ENCODE measurements at regions not wholly inside any gene's neighbourhood (a gene's known extent, or its start where the extent isn't known, plus 50 kb on each side); places are given as distances from the start of the nearest gene placed in this dataset.
A peak's percentile ranks its signal among the peaks of the same experiment; 100 is the strongest.

DNA sequence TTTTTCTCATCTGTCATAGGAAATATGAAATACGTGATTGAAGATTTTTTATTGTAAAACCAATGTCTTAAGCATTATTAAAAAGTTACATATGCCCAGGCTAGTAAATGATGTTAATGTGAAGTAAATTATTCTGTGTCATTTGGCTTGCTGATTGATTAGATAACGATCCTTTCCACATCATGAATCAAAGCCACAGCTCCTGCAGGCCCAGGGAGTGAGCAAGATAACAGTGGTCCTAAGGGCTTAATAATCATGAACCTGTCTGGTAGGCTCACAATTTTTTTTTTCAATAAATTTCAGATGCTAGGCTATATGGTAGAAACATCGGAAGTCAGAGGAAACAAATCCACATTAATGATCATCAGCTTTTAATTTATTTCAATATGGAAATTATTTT is 269.0 kb upstream of the SLC10A2 start:
- DNase-seq (ENCODE audit: low spot score): no peak

DNA sequence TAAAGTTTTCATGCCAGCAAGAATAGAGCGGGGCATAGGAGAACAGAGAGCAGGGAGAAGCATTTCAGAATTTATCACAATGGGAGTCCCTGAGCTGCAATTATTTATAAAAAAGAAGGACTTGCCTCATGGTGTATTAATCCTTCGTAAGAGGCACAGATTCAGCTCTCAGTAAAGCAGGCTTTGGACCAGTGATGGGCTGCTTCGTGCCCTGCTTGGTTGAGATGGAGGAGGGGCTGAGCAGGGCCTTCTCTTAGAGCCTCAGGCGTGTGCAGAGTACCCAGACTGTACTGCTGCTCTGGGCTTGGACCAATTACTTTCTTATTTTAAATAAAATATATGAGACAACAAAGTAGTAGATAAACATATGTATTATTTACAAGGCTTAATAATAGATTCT is 265.7 kb upstream of the SLC10A2 start:
- DNase-seq (ENCODE audit: low spot score): no peak

GRCh38 chr13:103328899-103329298 is 262.7 kb upstream of the SLC10A2 start:
- DNase-seq (ENCODE audit: low spot score): peak; percentile 11

GRCh38 chr13:103326326-103326725 is 260.1 kb upstream of the SLC10A2 start:
- DNase-seq (ENCODE audit: low spot score): no peak

DNA sequence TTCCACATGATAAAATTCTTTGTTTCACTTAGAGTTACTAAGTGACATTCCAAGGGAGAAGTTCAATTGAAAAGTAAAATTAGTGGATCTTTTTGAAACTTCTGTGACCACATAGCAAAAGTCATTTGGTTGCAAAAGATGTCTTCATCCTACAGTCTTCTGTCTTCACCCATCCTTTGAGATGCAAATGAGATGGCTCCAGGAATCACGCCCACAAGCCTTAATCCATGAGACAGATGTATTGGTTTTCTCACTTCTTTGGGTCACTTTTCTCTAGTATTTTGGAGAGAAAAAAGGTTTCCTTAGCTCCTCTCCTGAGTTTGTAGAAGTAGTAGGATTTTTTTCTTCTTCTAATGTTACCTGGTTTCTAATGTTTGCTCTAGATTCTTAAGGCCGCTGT is 259.5 kb upstream of the SLC10A2 start:
- no peak for DNase-seq (ENCODE audit: low spot score)

DNA sequence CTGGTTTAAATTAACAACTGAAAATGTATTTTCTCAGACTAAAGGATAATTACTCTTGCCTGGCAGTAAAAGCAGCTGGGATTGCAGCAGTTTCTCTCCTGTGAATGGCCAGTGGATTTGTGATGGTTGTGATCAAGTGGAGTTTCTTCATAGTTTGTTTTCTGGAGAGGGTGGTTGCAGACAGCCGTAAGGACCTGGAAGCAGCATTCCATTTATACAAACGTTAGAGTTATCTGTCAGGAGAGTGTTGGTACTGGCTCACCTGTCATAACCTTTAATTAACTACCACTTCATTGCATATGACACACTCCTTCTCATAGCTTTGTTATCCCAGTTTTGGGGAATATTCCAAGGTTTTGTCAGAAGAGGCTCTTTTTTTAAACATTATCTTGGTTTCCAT is 258.4 kb upstream of the SLC10A2 start:
- DNase-seq (ENCODE audit: low spot score): no peak

DNA sequence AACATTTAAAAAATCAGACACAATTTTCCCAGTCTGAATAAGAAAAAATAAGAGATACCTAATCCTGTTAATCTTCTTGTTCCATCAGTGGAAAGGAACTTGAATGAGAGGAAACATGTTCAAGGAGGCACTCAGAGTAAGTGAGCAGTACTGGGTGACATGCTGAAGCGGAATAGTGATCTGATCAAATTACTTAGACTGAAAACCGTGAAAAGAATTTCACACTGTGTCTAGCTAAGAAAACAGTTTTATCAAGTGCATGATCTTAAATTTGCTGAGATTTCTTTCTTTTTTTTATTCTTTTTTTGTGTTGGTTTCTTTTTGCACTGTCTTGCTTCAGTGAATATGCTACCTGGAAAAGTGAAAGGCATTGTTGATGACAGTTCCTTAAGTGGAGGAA is 249.5 kb upstream of the SLC10A2 start:
- no peak for DNase-seq (ENCODE audit: low spot score)

- no peak for DNase-seq (ENCODE audit: low spot score)
Measured at GRCh38 chr13:103312467-103312866, 246.2 kb upstream of the SLC10A2 start.

GRCh38 chr13:103308667-103309066 is 242.4 kb upstream of the SLC10A2 start:
- DNase-seq (ENCODE audit: low spot score): no peak

DNA sequence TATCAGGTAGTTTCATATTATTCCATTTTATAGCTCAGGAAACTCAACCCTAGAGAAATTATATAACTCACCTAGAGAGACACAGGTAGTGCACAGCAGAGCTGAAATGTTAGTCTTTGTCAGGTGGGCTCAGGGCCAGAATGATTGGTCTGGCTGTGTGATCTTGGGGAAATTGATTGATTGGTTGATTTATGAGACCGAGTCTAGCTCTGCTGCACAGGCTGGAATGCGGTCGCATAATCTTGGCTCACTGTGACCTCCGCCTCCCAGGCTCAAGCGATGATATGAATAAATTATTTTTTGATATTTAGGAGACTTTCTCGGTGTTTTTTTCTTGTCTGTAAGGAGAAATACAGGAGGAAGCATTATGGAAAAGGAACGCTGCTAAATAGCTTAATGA is 239.9 kb upstream of the SLC10A2 start:
- no peak for DNase-seq (ENCODE audit: low spot score)

DNA sequence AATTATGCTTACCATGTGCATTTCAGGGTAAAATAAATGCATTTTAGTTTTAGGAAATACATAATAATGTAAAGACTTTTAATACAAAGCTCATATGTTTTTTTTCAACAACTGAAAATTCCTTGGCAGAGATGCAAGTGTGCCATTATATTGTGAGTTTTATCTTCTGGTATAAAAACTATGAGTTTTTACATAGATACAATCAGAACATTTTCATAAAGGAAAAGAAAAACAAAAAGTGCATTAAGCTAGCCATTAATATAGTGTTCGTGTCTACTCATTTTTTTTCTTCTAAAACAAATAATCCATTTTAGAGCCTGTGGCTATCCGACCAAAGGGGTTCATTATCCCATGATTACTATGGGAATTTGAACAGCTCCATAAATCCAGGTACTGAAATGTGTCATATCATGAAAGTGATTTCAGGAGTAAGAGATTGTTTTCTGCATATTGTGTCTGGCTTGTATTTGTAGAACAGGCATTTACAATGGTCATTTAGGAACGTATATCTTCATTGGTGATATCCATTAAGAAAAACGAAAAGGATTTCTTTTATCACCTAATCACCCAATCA is 236.9 kb upstream of the SLC10A2 start:
- DNase-seq (ENCODE audit: low spot score): no peak

- DNase-seq (ENCODE audit: low spot score): no peak
Measured at GRCh38 chr13:103302676-103303075, 236.5 kb upstream of the SLC10A2 start.

- no peak for DNase-seq (ENCODE audit: low spot score)
Measured at GRCh38 chr13:103299079-103299478, 232.9 kb upstream of the SLC10A2 start.

- no peak for DNase-seq (ENCODE audit: low spot score)
Measured at GRCh38 chr13:103297083-103297482, 230.9 kb upstream of the SLC10A2 start.

DNA sequence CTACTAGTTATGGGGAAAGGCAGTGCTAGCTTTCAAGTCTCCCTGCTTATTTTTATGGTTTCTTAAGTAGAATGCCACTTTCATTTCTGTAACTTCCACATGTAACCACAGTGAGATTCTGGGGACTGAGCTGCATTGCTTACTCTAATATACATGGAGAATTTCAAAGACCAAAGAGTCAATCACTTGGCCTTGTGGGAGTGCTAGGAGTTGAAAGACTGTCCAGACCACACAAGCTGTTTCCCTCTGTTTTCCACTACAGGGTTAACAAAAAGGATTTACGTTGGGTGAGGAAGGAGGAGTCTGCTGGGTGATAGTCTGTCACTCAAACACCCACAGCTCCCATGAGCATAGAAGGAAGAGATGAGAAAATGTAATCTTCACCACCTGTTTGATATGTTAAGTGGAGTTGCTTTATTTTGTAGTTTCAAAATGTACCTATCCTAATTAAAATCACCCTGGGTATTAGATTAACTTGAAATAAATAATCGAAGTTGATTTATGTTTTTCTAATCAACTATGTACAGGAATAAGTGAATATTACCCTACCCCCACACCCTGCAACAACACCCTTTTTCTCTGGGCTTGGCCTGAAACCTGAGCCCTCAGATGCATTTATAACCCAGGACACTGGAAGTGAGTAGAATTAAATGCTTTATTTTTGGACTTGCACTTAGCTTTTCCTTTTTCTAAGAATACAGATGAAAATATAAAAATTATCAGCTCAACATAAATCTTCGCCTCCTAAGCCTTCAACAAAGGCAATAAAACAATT is 225.8 kb upstream of the SLC10A2 start:
- no peak for DNase-seq (ENCODE audit: low spot score)

DNA sequence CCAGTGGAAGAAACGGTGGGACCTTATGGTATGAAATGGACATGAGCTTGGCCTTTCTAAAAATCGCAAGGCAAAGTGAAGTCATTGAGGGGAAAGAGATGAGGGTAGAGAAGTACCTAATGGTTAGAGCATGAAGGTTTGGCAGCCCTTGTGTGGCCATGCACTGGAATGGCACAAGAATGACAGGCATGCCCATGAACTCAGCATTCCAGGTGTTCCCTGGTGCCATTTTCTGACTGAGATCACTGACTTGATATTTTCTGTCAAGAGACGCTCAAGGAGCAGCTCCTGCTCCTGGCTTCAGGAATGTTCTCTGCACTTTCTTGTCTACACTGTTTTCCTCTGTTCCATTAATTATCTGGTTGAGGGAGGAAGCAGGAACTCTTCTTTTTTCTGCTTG is 225.0 kb upstream of the SLC10A2 start:
- no peak for DNase-seq (ENCODE audit: low spot score)

DNA sequence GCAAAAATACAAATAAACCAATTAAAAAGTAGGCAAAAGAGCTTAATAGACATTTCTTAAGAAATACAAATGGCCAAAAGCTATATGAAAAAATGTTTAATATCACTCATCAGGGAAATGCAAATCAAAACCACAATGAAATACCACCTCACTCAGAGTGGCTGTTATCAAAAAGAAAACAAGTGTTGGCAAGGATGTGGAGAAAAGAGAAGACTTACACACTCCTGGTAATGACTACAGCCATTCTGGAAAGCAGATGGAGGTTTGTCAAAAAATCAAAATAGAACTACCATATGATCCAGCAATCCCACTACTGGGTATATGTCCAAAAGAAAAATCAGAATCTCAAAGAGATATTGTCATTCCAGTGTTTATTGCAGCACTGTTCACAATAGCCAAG is 223.5 kb upstream of the SLC10A2 start:
- DNase-seq (ENCODE audit: low spot score): no peak

DNA sequence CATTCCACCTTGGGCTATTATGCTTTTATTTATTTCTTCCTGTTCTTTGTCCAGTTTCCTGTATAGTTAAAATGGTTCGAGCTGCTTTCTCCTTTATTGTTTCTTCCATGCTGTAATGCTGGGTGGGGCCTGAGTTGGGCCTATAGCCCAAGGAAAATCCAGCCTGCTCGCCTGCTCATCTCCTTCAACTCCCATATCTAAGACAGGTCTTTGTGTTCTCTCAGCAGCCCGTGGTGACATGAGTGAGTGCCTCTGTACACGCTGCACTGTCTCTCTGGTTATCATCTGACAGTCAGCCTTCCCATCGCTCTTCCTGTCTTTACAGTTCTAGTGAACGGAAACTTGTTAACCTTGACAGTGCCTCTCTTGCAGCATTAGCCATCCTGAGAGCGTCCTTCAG is 221.9 kb upstream of the SLC10A2 start:
- no peak for DNase-seq (ENCODE audit: low spot score)

DNA sequence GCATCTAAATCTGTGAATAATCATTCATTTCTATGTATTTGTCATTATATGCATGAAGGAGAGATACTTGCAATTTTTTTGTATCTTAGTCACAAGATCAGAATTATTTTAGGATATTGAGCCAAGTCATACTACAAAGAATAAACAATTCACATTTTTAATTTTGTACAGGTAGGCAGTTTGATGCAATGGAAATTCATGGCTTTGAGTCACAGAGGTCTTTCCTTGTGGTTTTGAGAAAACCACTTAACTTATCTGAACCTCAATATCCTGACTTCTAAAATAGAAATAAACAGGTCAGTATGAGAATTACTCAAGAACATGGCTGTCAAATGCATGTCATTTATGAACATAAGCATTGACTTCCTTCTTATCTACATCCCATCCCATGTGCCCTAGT is 221.4 kb upstream of the SLC10A2 start:
- DNase-seq (ENCODE audit: low spot score): no peak

DNA sequence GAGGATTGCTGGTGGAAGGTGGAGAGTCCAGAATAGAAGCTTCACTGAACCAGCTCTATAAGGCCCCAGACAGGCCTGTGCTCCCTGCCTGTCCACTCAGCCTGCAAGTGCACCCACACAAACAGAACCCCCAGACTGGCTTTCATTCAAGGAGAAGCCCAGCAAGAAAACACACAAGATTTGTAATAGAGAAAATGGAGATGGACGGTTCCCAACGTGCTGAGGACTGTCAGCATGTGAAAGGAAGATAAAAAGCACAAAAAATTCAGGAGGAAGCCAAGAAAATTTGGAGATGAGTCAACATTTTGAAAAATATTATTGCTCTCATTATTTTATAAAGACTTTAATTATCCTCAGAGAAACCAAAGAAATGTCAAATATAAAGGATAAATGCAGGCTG is 218.2 kb upstream of the SLC10A2 start:
- no peak for DNase-seq (ENCODE audit: low spot score)

DNA sequence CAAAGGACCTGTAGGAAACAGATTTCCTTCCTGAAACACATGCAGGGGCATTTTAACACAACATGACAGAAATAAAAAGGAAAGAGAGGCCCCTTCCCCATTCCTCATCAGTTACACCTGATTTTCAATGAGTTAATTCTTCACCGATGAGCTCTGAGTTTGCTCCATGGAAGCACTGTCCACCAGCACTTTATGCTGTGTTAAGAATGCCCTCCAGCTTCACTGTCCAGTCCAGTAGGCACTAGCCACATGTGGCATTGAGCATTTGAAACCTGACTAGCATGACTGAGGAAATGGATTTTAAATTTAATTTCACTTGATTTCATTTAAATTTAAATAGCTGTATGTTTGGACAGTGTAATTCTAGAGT is 217.2 kb upstream of the SLC10A2 start:
- no peak for DNase-seq (ENCODE audit: low spot score)

DNA sequence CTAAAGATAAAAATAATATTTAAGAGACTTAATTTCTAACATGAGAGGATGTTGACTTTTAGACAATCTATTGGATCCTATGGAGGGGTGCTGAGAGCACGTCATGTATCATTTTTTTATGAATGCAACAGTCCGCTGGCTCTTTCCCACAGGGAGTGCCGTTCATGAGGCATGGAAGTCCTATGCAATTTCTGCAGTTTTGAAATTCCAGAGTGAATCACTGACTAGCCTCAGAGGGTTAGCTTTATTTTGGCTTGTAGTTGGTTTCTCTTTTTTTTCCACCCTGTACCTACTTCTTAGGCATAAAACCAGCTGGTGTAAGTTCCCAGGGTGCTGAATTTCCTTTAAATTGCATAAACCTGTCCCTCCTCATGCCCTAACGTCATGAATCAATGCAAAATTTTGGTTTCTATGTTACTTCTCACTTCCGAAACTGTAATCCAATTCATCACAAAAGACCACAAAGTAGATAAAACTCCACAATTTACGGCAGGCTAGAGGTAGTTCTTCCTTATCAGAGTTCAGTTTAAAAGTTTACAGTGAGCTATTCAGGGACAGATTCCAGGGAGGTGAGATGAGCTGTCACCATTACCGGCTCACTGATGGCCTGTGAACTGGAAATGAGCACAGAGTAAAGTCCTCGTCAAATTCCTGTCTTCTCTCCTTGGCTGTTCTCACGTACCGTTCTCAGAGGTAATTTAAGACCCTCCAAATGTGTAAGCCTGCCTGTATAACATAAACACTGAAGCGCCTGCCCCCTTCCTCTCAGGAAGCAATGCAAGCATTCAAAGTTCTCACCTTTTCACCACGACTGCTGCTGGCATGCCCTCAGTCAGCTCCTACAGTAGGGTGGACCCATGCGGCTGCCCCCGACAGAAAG is 216.6 kb upstream of the SLC10A2 start:
- no peak for DNase-seq (ENCODE audit: low spot score)
